H1 (cell line): ENCODE measurements at regions not wholly inside any gene's neighbourhood (a gene's known extent, or its start where the extent isn't known, plus 50 kb on each side); places are given as distances from the start of the nearest gene placed in this dataset.

ENCODE experiments used
- MAX ChIP-seq: IDR thresholded peaks from 2 replicates; pipeline ENCODE4 v1.6.1; 2012; ENCODE audit warnings: inconsistent platforms
- RAD21 ChIP-seq, 2 experiments: IDR thresholded peaks in 1 of 2; conservative IDR thresholded peaks in 1 of 2; 2 replicates each; pipeline ENCODE4 v1.6.1; 2011; ENCODE audit warnings: low read depth in 2 of 2, low read length in 2 of 2, improper control_type of control experiment in 1 of 2, inconsistent platforms in 1 of 2, mild to moderate bottlenecking in 1 of 2, moderate library complexity in 1 of 2
- TF ChIP-seq, protein P1 (sequence below), 3 experiments: IDR thresholded peaks; 1 replicate in 2 of 3; 2 replicates in 1 of 3; pipeline versions ENCODE4 v1.5.1 to v1.6.1; 2011; ENCODE audit warnings: low read length in 3 of 3, mild to moderate bottlenecking in 3 of 3, inconsistent platforms in 2 of 3, low read depth in 1 of 3, moderate library complexity in 1 of 3; ENCODE audit not compliant: insufficient read depth in 1 of 3; ENCODE audit errors: control extremely low read depth in 1 of 3

DNA sequence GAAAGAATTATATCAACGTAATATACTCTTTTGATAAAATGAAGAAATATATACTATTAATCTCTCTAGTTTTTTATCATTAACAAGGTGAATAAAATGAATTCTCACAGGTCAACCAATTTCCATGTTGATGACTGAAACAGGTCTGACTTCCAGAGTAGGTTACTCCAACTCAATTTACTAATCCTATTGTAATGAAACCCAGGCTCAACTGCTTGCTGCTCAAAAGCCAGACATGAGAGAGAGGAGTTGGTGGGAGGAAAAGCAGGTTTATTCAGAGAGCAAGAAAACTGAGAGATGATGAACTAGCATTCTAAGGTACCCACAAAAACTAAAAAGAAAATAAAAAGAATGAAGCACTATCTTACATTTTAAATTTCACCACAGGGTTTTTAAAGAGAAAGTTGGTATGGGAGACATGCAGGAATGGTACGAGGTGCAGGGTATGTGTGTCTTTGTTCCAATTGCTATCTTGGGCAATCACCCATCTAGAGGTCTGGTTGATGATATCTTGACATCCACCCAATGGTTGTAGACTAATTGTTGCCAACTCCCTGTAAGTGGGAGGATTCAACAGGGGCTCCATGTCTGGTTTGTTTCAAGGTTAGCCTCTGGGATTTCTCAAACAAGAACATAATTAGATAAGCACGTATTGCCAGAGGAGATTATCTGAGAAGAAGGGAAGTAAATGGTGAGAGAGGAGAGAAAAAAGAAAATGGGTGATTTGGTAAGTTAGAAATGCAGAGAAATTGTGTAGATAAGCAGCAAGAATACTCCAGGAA lies 471.4 kb upstream of the REG3G start:
- no peak for TF ChIP-seq MAX
- TF ChIP-seq, protein P1, sequence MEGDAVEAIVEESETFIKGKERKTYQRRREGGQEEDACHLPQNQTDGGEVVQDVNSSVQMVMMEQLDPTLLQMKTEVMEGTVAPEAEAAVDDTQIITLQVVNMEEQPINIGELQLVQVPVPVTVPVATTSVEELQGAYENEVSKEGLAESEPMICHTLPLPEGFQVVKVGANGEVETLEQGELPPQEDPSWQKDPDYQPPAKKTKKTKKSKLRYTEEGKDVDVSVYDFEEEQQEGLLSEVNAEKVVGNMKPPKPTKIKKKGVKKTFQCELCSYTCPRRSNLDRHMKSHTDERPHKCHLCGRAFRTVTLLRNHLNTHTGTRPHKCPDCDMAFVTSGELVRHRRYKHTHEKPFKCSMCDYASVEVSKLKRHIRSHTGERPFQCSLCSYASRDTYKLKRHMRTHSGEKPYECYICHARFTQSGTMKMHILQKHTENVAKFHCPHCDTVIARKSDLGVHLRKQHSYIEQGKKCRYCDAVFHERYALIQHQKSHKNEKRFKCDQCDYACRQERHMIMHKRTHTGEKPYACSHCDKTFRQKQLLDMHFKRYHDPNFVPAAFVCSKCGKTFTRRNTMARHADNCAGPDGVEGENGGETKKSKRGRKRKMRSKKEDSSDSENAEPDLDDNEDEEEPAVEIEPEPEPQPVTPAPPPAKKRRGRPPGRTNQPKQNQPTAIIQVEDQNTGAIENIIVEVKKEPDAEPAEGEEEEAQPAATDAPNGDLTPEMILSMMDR (IDR thresholded peaks at IDR 0.05; ENCODE audit: control extremely low read depth in 1 of 3, insufficient read depth in 1 of 3, low read depth in 1 of 3, low read length in 3 of 3), result no peak
- no peak for TF ChIP-seq RAD21 (IDR thresholded peaks at IDR 0.05 in 1 of 2, conservative IDR thresholded peaks at IDR 0.05 in 1 of 2; ENCODE audit: low read depth in 2 of 2, low read length in 2 of 2)
